ENCODE measurements at regions not wholly inside any gene's neighbourhood (a gene's known extent, or its start where the extent isn't known, plus 50 kb on each side); places are given as distances from the start of the nearest gene placed in this dataset.

DNA sequence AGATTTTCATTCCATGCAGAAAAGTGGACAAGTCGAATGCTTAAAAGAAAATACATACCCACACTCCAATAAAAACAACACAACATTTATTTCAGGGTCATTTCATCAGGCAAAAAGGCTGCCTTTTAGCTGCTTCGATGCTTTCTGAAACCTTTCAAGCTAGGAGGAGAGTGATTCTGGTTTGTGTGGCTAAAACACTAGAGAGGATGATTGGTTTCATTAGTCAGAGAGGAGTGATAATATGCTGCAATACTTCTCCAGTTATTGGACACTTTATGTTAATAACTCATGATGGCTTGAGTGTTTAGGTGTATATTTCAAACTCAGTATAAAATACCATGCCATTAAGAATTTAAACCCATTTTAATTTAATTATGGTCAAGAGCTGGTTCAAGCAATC, 614.0 kb downstream of the SLC4A3 start:
- no peak for DNase-seq

DNA sequence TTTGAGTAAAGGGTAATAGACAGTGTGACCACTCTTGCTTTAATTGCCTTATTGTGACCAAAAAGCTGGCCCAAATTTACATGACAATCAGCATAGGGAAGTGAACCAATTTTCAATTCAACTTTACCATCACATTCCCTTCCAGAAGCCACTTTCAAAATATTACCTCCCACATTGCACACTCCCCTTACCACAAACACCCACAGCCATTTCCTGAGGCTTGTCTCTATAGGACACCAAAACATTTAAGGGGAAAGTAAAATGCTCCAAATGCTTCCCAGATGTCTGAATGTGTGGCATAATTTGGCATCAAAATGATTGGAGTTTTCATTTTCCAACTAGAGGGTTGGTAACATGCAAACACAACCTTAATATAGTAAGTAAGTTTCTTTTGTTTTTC, 616.1 kb downstream of the SLC4A3 start:
- DNase-seq, result no peak

DNA sequence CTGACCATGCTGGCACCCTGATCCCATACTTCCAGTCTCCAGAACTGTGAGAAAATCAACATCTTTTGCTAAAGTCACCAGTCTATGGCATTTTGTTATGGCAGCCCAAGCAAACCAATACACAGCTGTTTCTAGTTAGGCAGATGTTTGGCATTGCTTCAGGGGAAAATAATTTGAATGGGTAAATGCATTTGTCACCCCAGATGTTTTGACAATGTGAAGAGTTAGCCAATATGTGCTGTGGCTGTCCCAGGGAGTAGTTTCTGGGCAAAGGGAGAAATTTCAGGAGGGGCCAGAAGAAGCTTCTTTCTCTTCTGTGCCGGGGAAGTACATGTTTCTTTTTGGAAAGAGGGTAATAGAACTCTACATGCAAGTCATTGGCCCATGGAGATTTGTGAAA, 619.0 kb downstream of the SLC4A3 start:
- no peak for DNase-seq

DNA sequence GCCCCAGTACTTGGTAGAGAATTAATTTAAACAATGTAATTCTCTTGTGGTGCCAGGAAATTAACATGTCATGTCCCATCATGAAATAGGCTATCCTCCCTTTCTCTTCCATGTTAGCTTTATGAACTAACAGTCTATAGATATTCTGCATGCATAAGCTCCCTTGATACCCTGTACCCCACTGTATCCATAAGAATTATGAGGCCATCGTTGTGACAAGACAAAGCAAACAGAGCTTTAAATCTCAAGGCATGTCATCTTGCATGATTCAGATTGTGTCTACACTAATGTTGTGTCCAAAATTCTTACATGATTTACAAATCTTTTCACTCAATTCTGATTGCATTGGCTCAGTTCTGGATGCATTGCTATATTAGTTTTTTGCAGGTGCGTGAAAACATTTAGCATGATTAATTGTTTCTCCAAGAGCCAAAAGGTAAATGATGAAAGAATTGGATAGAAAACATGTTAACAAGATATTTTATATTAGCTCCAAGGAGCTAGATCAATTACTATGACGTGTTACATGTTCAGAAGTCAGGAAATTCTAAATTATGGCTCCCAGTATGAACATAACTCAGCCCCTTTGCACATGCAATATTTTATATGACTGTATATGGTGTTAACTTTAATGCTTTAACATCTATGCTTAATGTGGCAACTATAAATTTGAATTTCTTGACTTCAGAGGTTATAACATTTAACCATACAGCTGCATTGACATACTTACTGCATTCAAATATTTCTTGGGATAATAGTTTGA, 620.3 kb downstream of the SLC4A3 start:
- no peak for DNase-seq

DNA sequence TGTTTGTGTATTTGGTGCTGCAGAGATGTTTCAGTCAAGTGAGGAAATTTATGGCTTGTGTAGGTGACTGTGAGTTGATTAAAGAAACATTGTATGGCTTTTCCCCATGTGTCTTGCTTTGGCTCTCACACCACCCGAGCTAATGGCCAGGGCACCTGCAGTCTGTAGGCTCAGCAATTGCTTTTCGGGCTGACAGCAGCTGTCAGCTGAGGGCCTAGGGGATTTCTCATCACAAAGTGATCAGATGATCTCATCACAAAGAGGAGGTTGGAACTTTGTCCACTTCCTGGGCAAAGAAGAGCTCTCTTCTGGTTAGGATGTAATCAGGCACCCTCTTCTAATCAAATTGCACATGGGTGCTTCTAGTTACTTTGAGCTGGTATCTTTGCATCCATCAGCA, 632.2 kb downstream of the SLC4A3 start:
- DNase-seq, result no peak

DNA sequence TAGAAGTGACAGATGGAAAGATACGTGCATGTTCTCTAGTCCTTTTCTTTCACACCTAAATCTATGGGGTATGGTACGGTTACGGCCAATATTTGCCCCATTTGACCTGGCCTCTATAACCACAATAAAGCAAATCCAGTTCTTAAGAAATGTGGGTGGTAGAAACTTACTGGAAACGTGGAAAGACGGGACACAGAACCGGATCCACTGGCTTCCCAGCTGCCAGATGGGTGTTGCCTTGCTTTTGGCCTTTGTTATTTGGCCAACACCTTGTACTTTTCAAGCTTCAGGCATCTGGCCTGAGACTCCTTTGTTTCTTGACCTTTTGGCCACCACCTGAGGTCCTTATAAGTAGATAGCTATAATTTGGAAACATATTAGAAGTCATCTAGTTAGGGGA, 635.9 kb downstream of the SLC4A3 start:
- no peak for DNase-seq

DNA sequence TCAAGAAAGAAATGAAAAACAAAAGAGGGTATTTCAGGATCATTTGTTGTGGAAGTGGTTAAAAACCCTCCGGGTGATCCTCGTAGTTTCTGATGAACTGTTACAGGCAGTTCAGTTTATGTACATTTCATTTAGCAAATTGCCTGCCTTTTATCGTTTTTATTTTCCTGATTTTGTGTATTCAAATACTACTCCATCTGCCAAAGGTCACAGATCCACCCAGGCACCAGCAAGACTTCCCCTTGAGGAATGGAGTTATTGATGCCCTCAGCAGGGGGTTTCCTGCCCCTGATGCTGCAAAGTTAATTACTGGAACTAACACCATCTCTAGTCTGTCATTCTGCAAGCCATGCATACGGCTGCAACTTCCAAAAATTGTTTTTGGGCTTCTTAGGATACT, 641.9 kb downstream of the SLC4A3 start:
- no peak for DNase-seq

DNA sequence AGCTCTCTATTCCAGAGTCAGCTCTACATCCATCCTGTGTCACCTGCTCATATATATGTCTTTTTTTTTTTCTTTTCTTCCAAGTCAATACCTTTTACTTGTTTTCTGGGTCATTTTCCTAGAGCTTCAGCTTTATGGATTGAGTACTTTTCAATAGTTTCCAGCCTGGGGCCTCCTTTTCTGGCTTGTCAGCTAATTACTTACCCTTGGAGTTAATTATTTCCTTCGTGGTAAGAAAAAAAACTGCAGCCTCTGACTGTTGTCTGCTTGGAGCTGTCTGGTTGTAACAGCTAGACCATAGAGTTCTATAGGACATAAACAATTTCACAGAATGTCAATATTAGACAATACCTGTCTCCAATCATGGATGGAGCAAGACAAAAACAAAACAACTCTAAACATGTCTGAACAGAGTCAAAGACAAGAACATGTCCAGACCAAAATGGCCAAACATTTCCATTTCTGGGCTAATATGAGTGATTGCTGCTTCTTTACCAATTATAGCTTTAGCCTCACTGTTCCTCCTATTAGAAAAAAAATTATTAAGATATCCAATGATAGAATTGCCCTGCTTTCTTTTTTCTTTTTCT, 643.1 kb downstream of the SLC4A3 start:
- no peak for DNase-seq

DNA sequence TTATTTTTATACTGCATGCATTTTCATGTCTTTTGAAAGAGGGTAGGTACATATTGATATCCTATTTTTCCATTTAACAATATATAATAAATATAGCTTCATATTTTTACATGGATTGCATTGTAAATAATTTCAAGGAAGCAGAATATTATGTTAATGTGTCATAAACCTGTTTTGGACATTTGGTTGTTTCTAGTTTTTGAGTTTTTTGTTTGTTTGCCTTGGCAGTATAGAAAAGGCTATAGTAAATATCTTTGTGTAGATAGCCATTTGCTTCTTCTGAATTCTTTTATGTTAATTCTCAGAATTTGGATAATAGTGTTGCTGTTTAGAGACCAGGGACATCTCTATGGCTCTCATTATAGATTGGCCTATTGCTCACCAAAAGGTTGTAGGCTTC, 645.2 kb downstream of the SLC4A3 start:
- no peak for DNase-seq

DNA sequence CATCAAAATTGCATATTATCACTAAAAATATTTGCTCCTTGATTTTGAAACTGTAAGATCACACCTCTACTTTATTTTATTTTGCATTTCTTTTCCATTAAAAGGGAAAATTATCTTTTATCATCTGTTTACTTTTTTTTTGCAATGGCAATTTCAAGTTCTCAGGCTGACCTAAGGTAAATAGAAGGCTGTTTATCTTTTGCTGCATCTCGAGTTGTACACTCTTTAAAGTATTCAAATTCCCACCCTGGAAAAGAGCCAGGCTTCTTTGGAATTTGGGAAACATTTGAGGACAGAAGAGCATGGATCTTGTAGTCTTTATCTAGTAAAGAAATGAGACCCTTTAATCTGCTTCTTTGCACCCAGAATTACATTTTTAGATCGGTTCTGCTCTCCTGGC, 645.7 kb downstream of the SLC4A3 start:
- no peak for DNase-seq

DNA sequence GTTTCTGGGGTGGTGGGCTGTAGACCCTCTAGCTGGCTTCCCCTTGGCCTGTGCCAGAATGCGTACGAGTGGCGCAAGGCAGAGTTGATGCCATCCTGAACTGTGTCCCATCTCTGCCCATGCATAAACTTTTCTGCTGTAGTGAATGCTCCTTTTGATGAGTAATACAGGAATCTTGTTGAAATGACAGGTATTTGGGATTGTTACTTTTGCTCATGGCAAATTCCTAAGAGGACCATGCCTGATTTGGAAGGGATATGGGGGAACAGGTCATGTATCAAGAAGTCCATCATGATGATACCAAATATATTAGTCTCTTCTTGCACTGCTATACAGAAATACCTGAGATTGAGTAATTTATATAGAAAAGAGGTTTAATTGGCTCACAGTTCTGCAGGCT, 648.0 kb downstream of the SLC4A3 start:
- no peak for DNase-seq

DNA sequence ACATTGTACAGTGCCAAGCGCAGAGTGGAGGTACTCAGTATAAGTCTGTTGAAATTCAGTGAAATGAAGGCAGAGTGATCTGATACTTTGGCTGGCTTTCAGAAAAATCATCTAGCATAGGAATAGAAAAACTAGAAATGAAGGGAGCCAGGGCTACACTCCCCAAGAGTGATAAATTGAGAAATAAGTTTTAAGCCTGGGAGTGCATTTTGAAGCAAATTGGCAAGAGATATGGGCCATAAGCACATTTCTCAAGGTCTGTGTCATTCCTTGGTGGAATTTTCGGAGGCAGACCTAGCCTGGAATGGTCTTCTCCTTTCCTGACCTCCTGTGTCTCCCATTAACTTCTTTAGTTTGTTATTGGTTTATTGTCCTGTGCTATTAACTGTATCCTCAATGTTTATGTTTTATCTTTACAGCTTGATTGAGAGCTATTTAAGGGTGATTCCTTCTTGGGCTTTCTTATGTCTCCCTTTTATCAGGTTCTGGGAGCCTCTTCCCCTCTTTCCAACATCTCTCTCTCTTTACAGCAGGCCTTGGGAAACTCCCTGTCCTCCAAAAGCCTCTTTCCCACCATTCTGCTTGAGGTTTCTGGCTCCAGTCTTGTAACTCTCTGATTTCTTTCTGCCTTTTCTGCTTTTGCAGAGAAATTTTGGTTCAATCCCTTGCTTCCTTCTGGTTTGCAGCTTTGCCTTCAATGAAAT, 649.5 kb downstream of the SLC4A3 start:
- DNase-seq, result no peak

DNA sequence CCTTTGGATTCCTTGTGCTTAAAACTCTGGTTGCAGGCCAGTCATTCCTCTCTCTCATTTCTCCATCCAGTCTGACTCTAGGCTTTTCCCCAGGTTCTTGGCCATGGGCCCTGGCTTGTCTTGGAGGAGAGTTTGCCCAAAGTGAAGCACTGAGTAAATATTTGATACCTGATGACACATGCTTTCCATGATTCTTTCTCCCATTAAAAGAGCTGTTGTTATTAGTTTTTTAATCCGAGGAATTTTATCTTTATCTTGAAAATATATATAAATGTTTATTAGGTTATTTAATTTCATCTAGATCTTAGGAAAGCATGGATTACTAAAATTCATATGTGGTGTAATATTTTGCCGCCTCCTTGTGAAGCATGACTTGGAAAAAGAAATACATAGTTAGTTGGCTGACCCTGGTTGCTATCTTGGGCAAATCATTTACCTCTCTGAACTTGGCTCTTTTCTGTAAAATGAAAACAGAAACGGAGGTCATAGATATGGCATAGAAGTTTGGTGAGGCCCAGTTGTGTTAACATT, 650.1 kb downstream of the SLC4A3 start:
- DNase-seq, result no peak

DNA sequence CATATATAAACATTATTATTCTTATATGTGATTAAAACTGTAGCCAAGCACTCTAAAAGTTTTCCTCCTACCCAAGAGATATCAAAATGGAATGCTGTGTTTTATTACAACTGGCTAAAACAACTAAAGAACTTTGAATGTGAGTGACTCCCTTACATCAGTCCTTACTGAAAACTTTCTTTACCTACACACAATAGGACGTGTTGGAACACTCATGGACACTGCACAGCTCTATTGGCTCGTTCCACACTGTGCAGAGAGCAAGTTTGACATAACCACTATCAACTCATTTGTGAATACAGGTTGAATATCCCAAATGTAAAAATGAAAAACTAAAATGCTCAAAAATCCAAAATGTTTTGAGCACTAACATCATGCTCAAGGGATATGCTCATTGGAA, 650.6 kb downstream of the SLC4A3 start:
- no peak for DNase-seq

DNA sequence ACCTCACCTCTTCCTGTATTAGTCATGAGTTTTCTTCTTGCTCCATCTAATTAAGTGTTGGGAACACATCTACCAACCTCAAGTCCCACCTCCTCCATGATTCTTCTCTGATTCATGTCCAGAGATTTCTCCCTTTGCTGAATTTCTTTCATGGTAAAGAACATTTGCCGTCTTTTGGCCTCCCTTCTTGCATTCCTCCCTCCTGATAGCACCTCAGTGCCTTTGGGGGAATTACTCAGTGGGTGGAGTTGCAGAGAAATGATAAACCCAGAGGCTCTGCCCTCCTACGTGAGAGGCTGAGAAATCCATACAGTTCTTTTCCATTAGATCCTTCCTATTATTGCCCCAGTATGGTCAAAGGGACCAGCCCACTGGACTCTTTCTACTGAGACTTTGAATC, 651.9 kb downstream of the SLC4A3 start:
- no peak for DNase-seq

DNA sequence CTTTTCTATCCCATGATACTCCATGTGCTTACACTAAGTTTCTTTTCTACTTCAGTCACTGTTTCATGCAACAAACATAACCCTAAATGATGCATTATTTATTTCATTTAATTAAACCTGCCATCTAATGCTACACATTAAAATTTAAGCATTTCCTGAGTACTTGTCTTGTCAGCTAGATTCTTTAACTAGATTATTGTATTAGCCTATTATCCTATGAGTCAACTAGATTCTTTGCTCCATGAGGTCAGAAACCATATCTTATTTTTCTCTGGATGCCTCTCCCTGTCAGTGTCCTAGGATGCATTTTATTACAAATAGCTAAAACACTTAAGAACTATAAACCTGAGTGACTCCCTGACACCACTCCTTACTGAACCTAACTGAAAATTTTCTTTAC, 652.4 kb downstream of the SLC4A3 start:
- no peak for DNase-seq

DNA sequence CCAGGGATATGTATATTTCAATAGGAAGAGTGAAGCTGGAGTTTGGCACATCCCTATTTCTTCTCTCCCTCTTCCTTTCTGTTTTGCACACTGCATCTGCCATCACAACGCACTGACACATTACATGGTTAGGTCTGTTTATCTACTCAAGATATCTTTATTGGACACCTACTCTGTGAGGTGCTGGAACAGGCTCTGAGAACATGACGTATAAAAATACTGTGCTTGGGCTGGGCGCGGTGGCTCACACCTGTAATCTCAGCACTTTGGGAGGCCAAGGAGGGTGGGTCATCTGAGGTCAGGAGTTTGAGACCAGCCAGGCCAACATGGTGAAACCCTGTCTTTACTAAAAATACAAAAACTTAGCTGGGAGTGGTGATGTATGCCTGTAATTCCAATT, 653.3 kb downstream of the SLC4A3 start:
- no peak for DNase-seq

DNA sequence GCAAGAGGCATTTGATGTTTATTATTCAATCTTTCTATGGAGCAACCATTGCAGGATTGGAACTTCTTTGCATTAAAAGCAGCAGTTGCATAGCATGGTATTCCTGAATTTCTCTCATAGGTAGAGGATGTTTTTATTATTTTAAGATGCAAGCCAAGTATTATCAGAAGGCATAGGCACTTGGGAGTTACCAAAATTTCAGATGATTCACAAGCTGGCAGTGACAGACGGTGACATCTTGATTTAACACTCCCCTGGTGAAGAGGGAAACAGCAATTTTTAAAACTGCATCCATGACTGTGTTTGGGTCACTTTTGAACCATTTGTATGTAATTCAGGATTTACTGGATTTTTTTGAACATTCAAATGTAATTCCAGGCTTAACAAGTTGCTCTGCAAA, 654.3 kb downstream of the SLC4A3 start:
- DNase-seq, result no peak

DNA sequence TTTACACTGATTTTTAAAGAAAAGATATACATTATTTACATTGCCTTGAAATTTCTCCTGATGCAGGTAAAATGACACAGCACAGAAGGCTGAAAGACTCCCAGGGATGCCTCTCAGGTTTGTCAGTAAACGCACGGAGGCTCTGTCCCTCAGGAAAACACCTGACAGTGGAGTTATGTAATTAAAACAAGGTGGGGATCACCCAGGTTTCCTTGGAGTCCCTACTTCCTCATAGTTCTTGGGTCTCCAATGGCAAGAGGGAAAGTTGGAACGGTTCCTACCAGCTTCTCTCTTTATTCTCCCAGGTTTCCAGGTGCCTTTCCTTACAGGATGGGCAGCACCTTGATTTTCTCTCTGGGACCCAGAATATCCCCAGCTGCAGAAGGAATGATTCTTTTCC, 654.8 kb downstream of the SLC4A3 start:
- no peak for DNase-seq

DNA sequence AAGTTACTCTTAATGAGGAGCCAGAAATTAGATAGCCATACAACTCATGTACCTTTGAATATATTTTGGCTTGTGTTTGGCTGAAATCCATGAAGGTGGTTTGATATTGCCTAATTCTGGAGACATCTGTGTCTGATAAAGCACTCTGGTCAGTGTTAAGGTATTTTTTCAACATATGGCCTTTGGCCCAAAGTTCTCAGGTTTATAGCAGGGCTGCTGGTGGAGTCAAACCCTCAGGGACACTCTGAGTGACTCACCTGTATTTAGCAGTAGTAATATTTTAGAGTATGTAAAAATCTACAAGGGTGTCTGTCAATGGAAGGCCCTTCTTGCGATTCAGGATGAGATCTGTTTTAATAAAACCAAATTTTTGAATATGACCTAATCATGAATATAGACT, 666.5 kb downstream of the SLC4A3 start:
- no peak for DNase-seq

DNA sequence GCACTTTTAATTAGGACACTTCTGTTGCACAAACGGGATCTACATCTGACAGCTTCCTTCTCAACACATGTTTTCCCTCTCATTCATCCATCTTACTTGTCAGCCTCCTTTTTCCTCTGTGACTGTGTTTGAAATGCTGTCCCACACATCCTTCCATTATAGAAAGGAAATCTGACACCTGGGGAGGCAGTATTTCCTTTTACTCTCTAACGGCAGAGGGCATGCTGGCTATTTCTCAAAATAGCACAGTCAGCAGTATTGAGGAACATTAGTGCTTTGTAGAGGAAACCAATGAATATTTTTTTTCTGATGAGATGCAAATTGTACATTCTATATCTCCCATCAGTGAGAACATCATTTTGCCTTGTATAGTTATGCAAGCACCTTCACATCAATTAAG, 668.7 kb downstream of the SLC4A3 start:
- no peak for DNase-seq

DNA sequence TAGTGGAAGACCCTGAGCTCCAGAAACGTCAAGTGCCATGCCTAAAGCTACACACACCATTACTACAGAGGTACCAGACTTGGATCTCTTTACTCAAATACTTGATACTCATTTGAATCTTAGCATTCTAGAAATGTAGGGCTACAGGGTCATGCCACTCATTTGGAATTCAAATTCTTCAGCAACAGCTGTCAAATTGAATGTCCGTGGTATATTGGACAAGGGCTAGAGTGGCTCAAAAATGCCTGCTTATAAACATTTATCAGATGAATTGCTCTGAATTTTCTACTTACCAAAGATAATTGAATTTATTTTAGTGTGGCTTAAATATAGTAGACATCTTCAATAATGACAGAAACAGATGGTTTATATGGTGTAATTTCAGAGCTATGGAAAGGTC, 669.7 kb downstream of the SLC4A3 start:
- no peak for DNase-seq

DNA sequence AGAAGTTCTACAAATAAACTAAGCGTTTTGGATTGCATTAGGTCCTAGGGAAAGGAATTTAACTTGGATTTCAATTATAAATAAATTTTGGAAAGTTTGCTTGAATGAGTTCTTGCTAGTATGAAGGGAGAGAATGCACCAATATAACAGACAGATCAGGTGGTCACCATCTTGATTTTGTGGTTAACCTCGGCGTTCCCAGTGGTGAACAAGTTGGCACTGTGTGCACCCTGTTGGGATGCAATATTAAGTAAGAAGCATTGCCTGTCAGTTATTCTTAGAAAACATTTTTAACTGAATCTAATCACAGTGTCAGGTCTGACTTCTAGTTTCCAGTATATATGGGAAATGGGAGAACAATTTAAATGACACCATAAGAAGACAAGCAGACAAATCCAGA, 673.4 kb downstream of the SLC4A3 start:
- no peak for DNase-seq

DNA sequence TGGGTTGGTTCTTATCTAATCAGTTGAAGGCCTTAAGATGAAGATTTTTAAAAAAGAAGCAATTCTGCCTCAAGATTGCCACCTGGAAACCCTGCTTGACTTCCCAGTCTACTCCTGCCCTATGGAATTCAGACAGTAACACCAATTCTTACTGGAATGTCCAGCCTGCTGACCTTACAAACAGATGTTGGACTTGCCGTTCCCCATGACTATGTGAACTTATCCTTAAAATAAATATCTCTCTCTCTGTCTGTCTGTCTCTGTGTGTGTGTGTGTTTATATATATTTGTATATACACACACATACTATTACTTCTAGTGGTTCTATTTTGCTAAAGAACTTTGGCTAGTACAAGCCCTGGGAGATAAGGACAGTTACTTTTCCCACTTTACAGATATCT, 675.3 kb downstream of the SLC4A3 start:
- DNase-seq, result no peak
